Hematopoietic multipotent progenitor cell treated with erythropoietin and hydrocortisone succinate and interleukin-3 and kit ligand, for 4 days (in vitro differentiated cells): ENCODE measurements at regions not wholly inside any gene's neighbourhood (a gene's known extent, or its start where the extent isn't known, plus 50 kb on each side); places are given as distances from the start of the nearest gene placed in this dataset.
A peak's percentile ranks its signal among the peaks of the same experiment; 100 is the strongest.
"Not testable (repeated sequence)": the region's sequence is repeated elsewhere in the genome, so short reads cannot be mapped to it uniquely, and the experiment has no call there.

Source experiments
- DNase-seq: peaks from one replicate; pipeline ENCODE4 v3.0.0-alpha.2; 2015

GRCh38 chr5:9841516-9842170 lies 211.5 kb upstream of the TAS2R1 start:
- DNase-seq, result no peak

- DNase-seq, result no peak
Observed at GRCh38 chr5:9838916-9839315, 208.8 kb upstream of the TAS2R1 start.

- DNase-seq, result peak; percentile 3
Observed at GRCh38 chr5:9834871-9835770, 205.0 kb upstream of the TAS2R1 start.

- no peak for DNase-seq
Observed at GRCh38 chr5:9833871-9834270, 203.7 kb upstream of the TAS2R1 start.

- no peak for DNase-seq
Observed at GRCh38 chr5:9832921-9833320, 202.8 kb upstream of the TAS2R1 start.

- DNase-seq, result no peak
Observed at GRCh38 chr5:9831823-9832222, 201.7 kb upstream of the TAS2R1 start.

GRCh38 chr5:9830184-9830583 lies 200.0 kb upstream of the TAS2R1 start:
- DNase-seq, result no peak

- no peak for DNase-seq
Observed at GRCh38 chr5:9829621-9830020, 199.5 kb upstream of the TAS2R1 start.

GRCh38 chr5:9820691-9821449 lies 190.7 kb upstream of the TAS2R1 start:
- DNase-seq, result no peak

- no peak for DNase-seq
Observed at GRCh38 chr5:9818340-9818845, 188.2 kb upstream of the TAS2R1 start.

- no peak for DNase-seq
Observed at GRCh38 chr5:9817819-9818218, 187.7 kb upstream of the TAS2R1 start.

- DNase-seq, result no peak
Observed at GRCh38 chr5:9815051-9815450, 184.9 kb upstream of the TAS2R1 start.

- no peak for DNase-seq
Observed at GRCh38 chr5:9813305-9813704, 183.2 kb upstream of the TAS2R1 start.

GRCh38 chr5:9807366-9807765 lies 177.2 kb upstream of the TAS2R1 start:
- not testable (repeated sequence) for DNase-seq

GRCh38 chr5:9801908-9802307 lies 171.8 kb upstream of the TAS2R1 start:
- no peak for DNase-seq

GRCh38 chr5:9799606-9800005 lies 169.5 kb upstream of the TAS2R1 start:
- DNase-seq, result no peak

GRCh38 chr5:9790276-9790675 lies 160.1 kb upstream of the TAS2R1 start:
- DNase-seq, result no peak

- peak; percentile 0 for DNase-seq
Observed at GRCh38 chr5:9789777-9790176, 159.6 kb upstream of the TAS2R1 start.

- no peak for DNase-seq
Observed at GRCh38 chr5:9787861-9788600, 157.9 kb upstream of the TAS2R1 start.

- no peak for DNase-seq
Observed at GRCh38 chr5:9786380-9787360, 156.5 kb upstream of the TAS2R1 start.

GRCh38 chr5:9785751-9786150 lies 155.6 kb upstream of the TAS2R1 start:
- DNase-seq, result no peak
